HG03175 (cell line): ENCODE measurements at regions not wholly inside any gene's neighbourhood (a gene's known extent, or its start where the extent isn't known, plus 50 kb on each side); places are given as distances from the start of the nearest gene placed in this dataset.
"Not testable (repeated sequence)": the region's sequence is repeated elsewhere in the genome, so short reads cannot be mapped to it uniquely, and the experiment has no call there.

ENCODE experiments used
- ATAC-seq: cut with Tn5 transposase; IDR thresholded peaks from one replicate; pipeline ENCODE4 v1.9.1; 2021; ENCODE audit warnings: mild to moderate bottlenecking, moderate library complexity; ENCODE audit not compliant: unreplicated experiment

DNA sequence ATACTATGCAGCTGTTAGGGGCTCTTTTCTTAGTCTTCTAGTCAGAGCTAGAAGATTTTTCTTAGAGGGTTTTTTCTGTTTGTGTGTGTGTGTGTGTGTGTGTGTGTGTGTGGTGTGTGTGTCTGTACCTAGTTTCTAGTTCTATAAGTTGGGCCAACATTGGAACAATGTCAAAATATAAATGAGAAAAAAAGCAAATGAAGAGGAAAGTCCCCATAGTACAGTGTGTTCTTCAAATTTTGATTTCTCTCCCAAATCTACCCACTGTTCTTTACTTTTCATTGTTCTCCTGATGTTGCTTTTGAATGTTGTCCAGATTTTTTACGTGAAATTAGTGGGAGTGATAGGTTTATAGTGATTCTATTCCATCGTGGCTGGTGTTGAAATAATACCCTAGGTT lies 2153.4 kb upstream of the RAG2 start:
- ATAC-seq: no peak

- ATAC-seq: not testable (repeated sequence)
Observed at GRCh38 chr11:38746516-38746915, 2148.5 kb upstream of the RAG2 start.

DNA sequence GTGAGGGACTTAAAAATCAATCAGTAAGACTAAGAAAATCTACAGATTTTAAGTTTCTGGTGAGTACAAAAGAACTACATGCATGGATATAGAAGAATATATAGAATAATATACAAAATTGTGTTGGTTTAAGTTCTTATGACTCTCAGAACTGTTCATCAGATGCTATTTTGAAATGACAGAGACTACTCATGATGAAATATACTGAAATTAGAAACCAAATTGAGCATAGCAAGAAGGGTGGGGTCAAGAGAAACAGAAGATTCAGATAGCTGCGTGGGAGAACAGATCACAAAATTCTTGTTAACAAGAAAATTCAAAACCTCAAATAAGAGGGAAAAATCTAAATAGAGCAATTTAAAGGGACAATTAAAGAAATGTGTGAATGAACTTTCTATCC lies 2125.3 kb upstream of the RAG2 start:
- no peak for ATAC-seq

DNA sequence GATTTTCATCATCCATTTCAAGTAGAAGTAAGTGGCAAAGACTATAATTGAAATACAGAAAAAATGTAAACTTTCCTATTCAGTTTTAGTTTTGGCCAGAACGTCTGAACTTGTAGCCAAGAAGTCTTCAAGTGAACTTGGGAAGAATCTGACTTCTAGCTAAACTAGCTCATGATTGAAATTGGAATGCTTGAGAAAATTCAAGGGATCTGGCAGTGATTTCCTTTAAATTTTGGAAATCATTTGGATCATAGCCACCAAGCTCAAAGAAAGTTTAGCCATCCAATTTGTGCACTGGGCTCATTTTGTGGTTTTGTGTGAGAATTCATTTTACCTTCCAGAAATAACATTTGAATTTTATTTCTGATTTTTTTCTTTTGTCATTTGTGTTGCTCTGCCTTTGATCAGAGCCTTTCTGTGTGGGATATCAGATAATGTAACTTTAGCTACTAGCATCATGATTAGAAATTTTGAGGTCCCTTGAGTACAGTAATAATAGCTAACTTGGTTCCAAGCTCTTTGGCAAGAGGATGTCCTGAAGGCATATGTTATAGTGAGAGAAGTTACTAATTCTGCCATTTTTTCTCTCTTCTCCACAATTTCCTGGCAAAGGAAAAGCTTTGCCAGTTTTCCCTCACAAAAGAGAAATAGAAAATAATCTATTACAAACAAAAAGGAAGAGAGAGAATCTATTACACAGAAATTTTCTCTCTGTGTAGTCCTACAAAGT lies 2123.7 kb upstream of the RAG2 start:
- ATAC-seq: no peak

DNA sequence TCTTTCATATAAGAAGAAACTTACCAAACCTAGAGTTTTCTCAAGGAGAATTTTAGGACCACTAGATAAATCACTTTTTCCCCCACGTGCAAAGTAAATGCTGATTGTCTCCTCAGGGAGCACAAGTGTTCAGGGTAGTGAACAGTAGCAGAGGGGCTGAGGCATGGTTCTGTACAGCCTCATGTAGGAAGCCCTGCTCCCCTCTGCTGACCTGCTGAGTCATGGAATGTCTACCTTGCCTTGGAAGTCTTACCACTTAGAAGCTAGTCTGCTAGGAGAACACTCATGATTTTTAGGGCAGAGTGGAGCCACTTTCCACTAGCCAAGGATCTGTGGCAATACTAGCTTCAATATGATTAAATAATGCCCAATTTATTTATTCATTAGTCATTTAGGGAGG lies 2120.6 kb upstream of the RAG2 start:
- no peak for ATAC-seq

DNA sequence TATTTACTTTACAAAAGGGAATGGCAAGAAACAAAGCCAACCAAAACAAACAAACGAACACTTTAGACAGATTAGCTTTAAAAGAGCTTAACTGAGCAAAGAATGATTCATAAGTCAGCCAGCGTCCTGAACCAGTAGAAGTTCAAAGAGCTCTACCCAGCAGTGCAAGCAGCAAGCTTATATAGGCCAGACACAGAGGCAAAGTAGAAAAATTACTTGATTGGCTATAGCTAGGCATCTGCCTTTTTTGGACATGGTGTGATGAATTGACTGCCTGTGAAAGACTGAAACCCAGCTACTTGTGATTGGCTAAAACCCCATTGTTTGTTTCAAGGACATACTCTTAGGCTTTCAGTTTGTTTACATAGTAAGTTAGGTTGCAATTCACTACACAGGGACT lies 2120.0 kb upstream of the RAG2 start:
- no peak for ATAC-seq

- ATAC-seq: no peak
Observed at GRCh38 chr11:38711110-38711509, 2113.1 kb upstream of the RAG2 start.

DNA sequence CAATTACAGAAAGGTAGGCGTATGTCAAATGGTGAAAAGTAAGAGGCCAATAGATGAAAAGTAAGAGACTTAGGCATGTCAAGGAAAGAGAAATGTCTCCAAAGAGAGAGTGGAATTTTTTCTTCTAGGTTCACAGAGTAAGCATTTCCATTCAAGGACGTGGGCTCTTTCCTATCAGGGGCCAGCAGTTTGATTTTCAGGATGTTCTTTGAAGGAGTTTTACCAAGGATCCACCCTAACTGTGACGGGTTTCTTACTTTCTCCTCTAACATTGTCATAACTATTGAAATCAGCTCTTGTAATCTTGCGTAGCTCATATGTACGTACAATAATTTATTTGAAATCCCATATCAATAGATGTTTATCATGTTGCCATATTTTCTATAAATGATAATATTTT lies 2112.2 kb upstream of the RAG2 start:
- ATAC-seq: no peak

GRCh38 chr11:38700111-38700510 lies 2102.1 kb upstream of the RAG2 start:
- ATAC-seq: no peak

- ATAC-seq: no peak
Observed at GRCh38 chr11:38693306-38693705, 2095.3 kb upstream of the RAG2 start.

DNA sequence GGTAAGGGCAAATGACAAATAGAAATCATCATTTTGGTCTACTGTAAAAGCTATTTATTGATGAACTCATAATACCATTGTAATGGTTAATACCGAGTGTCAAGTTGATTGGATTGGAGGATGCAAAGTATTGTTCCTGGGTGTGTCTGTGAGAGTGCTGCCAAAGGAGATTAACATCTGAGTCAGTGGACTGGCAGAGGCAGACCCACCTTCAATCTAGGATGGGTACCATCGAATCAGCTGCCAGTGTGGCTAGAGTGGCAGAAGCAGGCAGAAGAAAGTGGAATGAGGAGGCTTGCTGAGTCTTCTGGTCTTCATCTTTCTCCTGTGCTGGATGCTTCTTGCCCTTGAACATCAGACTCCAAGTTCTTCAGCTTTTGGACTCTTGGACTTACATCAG lies 2092.2 kb upstream of the RAG2 start:
- not testable (repeated sequence) for ATAC-seq

- ATAC-seq: no peak
Observed at GRCh38 chr11:38687008-38687407, 2089.0 kb upstream of the RAG2 start.

GRCh38 chr11:38683484-38683883 lies 2085.4 kb upstream of the RAG2 start:
- ATAC-seq: no peak

DNA sequence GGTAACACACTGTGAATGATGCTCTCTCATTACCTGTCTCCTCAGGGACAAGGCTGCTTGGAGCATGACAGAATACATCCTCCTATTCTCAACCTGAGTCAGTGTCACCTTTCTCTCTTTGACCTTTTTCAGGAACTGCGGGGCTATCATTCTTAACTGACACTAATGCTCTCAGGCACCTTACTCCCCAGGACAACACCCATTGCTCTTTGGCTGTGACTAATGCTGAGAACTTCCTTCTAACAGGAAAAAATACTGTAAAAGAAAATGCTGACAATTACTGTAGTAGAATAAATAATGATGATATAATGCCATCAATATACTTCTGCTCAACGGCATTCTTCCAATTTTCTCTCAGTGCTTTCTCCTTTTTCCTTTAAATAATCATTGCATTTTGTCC lies 2082.7 kb upstream of the RAG2 start:
- ATAC-seq: no peak

- ATAC-seq: no peak
Observed at GRCh38 chr11:38680166-38680565, 2082.1 kb upstream of the RAG2 start.

DNA sequence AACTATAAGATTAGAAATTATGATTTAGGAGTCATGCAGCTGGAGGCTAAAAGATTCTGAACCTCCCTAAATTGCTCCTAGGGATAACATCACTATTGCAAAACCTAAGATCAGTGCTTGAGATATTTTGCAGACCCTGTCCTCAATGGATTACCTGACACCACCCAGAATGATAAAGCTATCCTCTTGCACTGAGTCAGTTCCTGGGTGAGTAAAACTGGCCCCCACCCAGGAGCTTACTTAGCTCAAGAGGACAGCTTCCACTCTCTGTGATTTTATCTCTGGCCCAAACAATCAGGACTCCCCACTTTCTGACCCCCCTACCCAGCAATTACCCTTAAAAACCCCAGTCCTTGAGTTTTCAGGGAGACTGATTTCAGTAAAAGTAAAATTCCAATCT lies 2074.4 kb upstream of the RAG2 start:
- ATAC-seq: no peak

DNA sequence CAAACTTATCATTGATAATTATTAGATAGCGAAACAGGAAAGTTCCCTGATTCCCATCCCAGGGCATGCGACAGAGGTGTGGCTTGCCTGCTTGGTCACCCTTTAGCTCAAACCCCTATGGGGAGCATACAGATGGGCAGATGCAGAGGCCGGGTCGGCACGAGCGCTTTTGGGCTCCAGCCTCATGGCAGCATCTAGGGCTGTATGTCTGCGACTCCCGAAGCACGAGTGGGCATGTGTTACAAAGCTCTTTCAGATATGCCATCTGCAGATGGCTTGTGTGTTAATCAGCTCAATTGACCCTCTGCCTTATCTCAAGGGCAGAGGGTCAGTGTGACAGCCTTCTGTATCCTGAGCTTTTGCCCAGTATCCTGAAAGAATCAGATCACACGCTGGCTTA lies 2069.3 kb upstream of the RAG2 start:
- no peak for ATAC-seq

- no peak for ATAC-seq
Observed at GRCh38 chr11:38648604-38649003, 2050.6 kb upstream of the RAG2 start.

- ATAC-seq: no peak
Observed at GRCh38 chr11:38646382-38646781, 2048.3 kb upstream of the RAG2 start.

GRCh38 chr11:38640854-38641253 lies 2042.8 kb upstream of the RAG2 start:
- no peak for ATAC-seq

- no peak for ATAC-seq
Observed at GRCh38 chr11:38612701-38613100, 2014.7 kb upstream of the RAG2 start.

DNA sequence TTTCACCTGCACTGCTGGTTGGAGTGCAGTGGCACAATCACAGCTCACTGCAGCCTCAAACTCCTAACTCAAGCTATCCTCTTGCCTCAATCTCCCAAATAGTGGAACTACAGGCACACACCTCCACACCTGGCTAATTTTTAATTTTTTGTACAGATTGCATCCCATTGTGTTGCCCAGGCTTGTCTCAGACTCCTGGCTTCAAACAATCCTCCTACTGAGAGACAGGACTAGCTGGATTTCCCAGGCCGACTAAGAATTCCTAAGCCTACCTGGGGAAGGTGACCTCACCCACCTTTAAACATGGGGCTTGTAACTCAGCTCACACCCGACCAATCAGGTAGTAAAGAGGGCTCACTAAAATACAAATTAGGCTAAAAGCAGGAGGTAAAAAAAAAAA lies 2003.3 kb upstream of the RAG2 start:
- not testable (repeated sequence) for ATAC-seq

GRCh38 chr11:38598418-38598817 lies 2000.4 kb upstream of the RAG2 start:
- ATAC-seq: no peak
